HG02852 (cell line): ENCODE measurements at regions not wholly inside any gene's neighbourhood (a gene's known extent, or its start where the extent isn't known, plus 50 kb on each side); places are given as distances from the start of the nearest gene placed in this dataset.

Source experiments
- ATAC-seq: cut with Tn5 transposase; IDR thresholded peaks from one replicate; pipeline ENCODE4 v1.9.1; 2021; ENCODE audit warnings: mild to moderate bottlenecking, moderate library complexity; ENCODE audit not compliant: unreplicated experiment

DNA sequence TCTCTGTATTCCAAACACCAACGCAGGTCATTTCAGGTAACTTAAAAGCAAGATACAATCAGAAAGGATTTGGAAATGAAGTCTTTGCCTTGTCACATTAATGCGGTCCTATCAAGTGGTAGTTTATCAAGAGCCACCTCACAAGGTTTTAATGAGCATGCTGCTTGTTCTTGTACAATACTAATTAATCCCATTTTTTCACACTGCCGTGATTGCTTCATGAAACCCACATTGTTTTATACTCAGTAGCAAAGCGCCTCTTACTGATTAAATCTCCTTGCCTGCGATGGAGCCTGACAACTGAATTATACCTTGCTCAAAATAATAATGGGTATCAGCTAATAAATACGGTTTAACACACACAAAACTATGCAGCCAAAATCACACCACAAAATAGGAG, 234.1 kb upstream of the TSHZ2 start:
- ATAC-seq: no peak

DNA sequence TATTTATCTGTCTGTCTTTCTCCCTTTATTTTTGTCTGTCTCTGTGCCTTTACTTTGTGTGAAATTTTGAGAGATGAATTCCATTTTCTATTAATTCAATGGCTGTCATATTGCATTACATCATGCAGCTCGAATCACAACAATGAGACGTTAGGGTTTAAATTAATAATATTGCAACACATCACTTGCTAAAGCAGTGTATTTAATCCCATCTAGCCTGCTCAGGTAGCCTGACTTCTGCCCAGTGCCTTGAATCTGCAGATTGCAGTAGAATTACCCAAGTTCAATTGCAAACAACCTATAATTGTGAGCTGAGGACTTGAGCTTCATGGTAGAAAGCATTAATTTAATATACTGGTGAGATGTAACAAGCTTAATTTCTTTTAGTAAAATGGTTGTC, 235.7 kb upstream of the TSHZ2 start:
- no peak for ATAC-seq

GRCh38 chr20:52731093-52731492, 241.1 kb upstream of the TSHZ2 start:
- ATAC-seq: no peak

- no peak for ATAC-seq
Measured at GRCh38 chr20:52727740-52728456, 244.3 kb upstream of the TSHZ2 start.

GRCh38 chr20:52724541-52724940, 247.6 kb upstream of the TSHZ2 start:
- no peak for ATAC-seq

- no peak for ATAC-seq
Measured at GRCh38 chr20:52722926-52723688, 249.1 kb upstream of the TSHZ2 start.

- ATAC-seq: no peak
Measured at GRCh38 chr20:52708137-52708536, 264.0 kb upstream of the TSHZ2 start.

DNA sequence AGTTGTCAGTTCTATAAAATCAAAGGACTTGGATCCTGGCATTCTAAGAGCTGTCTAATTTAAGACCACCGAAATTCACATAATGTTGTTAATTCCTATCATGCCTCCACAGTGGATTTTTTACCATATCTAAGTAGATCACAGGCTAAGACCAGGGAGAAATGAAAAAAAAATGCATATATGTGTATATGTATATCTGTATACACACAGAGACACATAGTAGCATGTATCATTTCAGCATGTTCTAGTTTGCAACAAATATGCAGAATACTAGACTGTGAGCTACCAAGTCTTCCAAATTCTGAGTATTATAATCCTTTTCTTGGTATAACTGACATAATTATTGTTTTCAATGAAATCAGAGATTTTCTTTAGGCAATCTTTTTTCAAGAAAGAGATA, 267.6 kb upstream of the TSHZ2 start:
- no peak for ATAC-seq

DNA sequence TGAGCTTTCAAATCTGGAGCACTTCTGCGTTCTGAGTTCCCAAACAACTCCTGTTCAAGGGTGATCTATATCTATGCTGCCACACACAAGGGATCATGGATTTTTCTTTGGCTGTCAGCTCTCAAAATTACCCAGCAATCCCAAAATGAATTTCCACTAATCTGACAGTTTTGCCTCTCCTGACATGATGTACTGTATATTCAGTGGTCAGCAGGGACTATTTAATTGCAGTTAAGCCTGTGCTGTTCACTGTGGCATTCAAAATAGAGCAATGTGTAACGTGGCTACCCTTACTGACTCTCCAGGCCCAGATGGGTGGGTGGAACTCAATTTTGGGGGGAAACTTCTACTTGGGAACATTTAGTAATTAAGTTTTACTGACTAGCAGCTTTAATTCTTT, 283.8 kb upstream of the TSHZ2 start:
- no peak for ATAC-seq

- ATAC-seq: no peak
Measured at GRCh38 chr20:52684905-52685304, 287.3 kb upstream of the TSHZ2 start.

- no peak for ATAC-seq
Measured at GRCh38 chr20:52684176-52684575, 288.0 kb upstream of the TSHZ2 start.

DNA sequence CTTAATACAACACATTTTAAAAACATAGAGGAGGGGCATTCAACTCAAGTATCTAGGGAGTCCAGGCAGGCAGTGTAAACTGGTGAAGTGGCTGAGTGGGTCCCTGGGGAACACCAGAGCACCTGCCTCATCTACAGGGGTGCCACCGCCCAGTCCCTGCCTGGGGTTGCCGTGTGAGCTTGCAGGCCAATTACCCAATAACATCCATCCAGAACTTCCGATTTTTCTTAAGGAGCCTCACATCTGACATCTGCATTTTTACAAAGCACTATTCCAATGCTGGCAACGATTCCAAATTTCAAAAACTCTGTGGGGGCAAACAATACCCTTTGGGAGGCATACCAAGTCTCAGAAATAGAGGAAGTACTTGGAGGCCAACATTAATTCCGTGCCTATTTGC, 288.4 kb upstream of the TSHZ2 start:
- ATAC-seq: no peak

DNA sequence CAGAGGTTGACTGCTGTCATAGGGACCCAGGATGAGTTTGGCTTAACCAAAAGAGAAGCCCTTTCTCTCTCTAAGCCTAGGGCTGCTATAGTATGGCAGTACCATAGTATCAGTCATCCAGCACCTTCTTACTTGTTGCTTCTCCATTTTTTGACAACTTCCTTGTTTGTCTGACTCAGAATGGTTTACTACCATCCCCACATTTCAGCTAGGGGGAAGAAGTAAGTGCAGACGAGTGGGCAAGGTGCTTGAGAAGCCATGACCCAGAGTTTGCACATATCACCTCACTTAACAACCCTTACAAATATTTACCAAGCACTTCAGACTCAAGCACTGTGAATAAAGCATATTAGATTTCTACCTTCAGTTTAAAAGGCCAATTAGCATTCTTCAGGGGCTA, 289.9 kb upstream of the TSHZ2 start:
- ATAC-seq: no peak

DNA sequence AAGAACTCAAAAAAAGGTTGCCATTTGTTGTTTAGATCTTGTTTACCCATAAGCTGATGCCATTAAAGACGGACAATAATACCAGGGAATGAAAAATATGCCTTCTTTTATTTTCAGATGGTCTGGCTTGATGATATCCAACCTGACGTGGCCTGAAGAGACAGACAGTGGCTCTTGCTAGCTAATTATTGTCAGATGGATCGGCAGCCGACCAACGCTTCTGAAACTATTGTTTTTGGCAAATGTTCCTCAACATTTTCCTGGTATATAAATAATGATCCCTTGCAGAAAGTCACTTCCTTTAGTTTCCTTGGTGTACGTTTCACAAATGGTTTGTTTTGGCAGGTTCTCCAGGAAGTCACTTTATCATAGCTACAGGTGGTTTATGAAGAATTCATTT, 290.9 kb upstream of the TSHZ2 start:
- ATAC-seq: no peak

GRCh38 chr20:52677216-52677615, 294.9 kb upstream of the TSHZ2 start:
- no peak for ATAC-seq

DNA sequence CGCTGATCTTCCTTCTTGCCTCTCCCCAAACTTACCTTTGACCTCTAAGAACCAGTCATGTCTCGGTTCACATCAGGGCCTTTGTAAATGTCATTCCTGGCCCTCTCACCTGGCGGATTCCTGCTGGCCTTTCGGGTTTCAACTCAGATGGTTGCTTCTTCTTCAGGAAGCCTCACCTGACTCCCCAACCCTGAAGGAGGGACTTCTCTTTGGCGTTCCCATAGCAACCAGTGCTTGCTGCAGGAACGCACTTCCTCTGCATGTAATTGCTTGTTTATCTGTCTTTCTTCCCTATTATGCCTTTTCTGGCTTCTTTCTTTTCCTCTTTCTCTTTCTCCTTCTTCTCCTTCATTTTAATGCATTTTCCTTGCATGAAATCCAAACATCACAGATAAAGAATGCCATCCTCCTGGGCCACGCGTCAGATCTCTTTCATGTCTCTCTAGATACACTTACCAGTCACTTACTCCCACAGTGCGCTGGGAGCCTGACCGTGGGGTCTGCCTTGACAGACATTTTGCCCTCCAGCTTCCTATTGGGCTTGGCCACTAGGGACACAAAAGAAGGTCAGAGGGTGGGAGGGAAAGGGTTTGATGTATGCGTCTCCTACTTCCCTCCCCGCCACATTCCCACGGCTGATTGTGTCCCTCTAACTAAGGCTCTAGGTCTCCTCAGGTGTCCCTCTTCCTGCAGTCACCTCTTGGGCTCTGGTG, 295.7 kb upstream of the TSHZ2 start:
- no peak for ATAC-seq

- ATAC-seq: no peak
Measured at GRCh38 chr20:52675375-52675774, 296.8 kb upstream of the TSHZ2 start.

DNA sequence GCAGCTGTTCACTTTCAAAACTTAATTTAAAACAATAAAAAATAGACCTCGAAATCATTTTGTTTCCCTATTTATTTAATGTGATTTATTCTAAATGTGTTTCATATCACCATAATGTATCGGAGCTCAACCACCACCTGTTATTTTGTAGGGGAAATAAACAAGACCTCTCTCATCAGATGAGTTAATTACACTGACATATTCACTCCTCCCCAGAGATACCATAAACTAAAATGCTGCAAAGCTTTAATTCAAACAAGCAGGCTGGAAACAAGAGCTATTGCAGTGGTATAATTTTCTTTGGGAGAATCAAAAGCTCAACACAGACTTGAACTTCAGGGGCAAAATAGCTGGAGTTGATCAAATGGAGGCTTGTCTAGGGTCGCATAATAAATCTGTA, 303.5 kb upstream of the TSHZ2 start:
- ATAC-seq: no peak

DNA sequence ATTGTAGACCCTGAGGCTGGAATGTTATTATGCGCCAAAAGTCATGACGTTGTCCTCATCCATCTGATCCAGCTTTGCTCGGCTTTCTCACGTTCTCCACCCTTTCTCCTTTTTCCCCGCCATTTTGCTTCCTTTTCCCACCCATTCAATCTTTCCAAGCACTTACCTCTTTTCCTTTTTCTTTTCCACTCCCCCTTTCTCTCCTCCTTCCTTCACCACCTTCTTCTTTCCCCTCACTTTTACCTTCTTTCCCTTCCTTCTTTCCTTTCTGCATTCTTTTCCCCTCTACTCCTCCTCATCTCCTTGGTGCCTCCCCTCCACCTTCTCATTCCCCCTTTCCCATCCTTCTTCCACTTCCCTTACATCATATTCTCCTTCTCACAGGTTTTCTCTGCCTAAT, 304.8 kb upstream of the TSHZ2 start:
- ATAC-seq: no peak

- ATAC-seq: no peak
Measured at GRCh38 chr20:52665441-52665840, 306.7 kb upstream of the TSHZ2 start.

- no peak for ATAC-seq
Measured at GRCh38 chr20:52655395-52655794, 316.8 kb upstream of the TSHZ2 start.

- ATAC-seq: no peak
Measured at GRCh38 chr20:52654567-52654966, 317.6 kb upstream of the TSHZ2 start.
